Activated CD4-positive, alpha-beta T cell treated with anti-CD3 and anti-CD28 coated beads for 4 hours (primary cell): ENCODE measurements at regions not wholly inside any gene's neighbourhood (a gene's known extent, or its start where the extent isn't known, plus 50 kb on each side); places are given as distances from the start of the nearest gene placed in this dataset.
"Not testable (repeated sequence)": the region's sequence is repeated elsewhere in the genome, so short reads cannot be mapped to it uniquely, and the experiment has no call there.

Source experiments
- DNase-seq, 2 donors: peaks; one replicate each; pipeline ENCODE4 v3.0.0-alpha.2; 2020

- DNase-seq: no peak
Measured at GRCh38 chr11:45000918-45001317, 50.2 kb upstream of the TP53I11 start.

- DNase-seq: no peak
Measured at GRCh38 chr11:45001466-45002165, 50.9 kb upstream of the TP53I11 start.

GRCh38 chr11:45005106-45005505 is 54.4 kb upstream of the TP53I11 start:
- DNase-seq: no peak

- DNase-seq: no peak
Measured at GRCh38 chr11:45007011-45007410, 56.3 kb upstream of the TP53I11 start.

GRCh38 chr11:45015983-45016382 is 65.3 kb upstream of the TP53I11 start:
- DNase-seq: not testable (repeated sequence)

GRCh38 chr11:45016446-45016845 is 65.8 kb upstream of the TP53I11 start:
- DNase-seq: not testable (repeated sequence)

GRCh38 chr11:45017329-45017728 is 66.6 kb upstream of the TP53I11 start:
- DNase-seq: no peak

GRCh38 chr11:45021001-45021400 is 70.3 kb upstream of the TP53I11 start:
- no peak for DNase-seq

GRCh38 chr11:45021692-45022141 is 71.0 kb upstream of the TP53I11 start:
- DNase-seq: no peak

GRCh38 chr11:45022294-45023064 is 71.8 kb upstream of the TP53I11 start:
- no peak for DNase-seq

GRCh38 chr11:45023065-45023365 is 72.3 kb upstream of the TP53I11 start:
- no peak for DNase-seq

GRCh38 chr11:45024316-45024715 is 73.6 kb upstream of the TP53I11 start:
- no peak for DNase-seq

GRCh38 chr11:45024846-45025588 is 74.3 kb upstream of the TP53I11 start:
- no peak for DNase-seq

GRCh38 chr11:45025716-45026492 is 75.2 kb upstream of the TP53I11 start:
- DNase-seq: no peak

GRCh38 chr11:45026835-45027234 is 76.2 kb upstream of the TP53I11 start:
- no peak for DNase-seq

- DNase-seq: no peak
Measured at GRCh38 chr11:45027312-45027711, 76.6 kb upstream of the TP53I11 start.

- DNase-seq: no peak
Measured at GRCh38 chr11:45028911-45029682, 78.4 kb upstream of the TP53I11 start.

GRCh38 chr11:45030778-45031177 is 80.1 kb upstream of the TP53I11 start:
- DNase-seq: no peak

GRCh38 chr11:45031912-45032519 is 81.3 kb upstream of the TP53I11 start:
- DNase-seq: no peak

GRCh38 chr11:45035413-45035812 is 84.7 kb upstream of the TP53I11 start:
- DNase-seq: no peak

- DNase-seq: no peak
Measured at GRCh38 chr11:45036010-45036409, 85.3 kb upstream of the TP53I11 start.

- no peak for DNase-seq
Measured at GRCh38 chr11:45036733-45037132, 86.0 kb upstream of the TP53I11 start.
